HG03575 (cell line): ENCODE measurements at regions not wholly inside any gene's neighbourhood (a gene's known extent, or its start where the extent isn't known, plus 50 kb on each side); places are given as distances from the start of the nearest gene placed in this dataset.

Source experiments
- ATAC-seq: cut with Tn5 transposase; IDR thresholded peaks from one replicate; pipeline ENCODE4 v1.9.1; 2021; ENCODE audit not compliant: unreplicated experiment, insufficient number of reproducible peaks, low FRiP score; ENCODE audit errors: extremely low read depth

DNA sequence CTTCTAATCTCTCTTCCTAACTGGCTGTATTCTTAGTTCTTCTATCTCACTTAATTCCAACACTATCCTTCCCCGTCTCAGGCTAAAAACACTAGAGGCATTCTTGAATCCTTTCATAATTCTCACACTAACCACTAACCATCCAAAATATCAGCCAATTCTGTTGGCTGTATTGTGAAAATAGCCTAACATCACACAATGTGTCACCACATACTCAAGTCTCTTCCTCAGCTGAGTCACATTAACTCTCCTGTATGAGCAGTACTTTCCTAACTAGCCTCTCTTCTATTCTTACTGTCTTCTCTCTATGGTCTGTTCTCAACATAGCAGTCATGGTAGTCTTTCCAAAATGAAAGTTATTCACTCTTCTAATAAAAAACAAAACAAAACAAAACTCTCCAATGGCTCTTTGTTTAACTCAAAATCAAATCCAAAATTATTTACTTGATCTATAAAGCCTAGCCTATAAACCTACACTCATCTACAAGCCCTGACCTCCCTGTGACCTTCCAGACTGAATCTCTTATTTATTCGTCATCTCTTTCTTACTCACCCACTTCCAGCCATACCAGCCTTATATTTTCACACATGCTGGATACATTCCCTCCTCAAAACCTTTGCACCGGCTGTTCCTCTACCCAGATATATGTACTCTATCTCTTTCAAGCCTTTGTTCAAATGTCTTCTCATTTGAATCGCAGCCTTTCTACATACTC is 445.9 kb downstream of the TLL1 start:
- no peak for ATAC-seq

DNA sequence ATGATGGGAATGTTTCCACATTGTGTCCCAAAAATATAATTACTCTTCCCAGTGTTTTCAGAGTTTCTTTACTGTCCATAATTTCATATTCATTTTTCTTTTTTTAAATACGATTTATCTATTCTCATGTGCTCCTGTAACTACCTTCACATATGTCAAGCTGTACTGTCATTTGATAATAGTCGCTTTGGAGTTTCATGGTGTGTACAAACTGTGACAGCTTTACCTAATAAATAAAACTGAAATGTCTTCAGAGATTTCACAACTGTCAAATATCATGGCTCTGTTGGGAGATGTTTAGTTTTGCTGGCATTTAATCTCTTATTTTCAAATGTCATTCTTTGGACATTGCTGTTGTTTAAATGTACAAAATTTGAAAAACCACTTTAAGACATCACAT is 450.2 kb downstream of the TLL1 start:
- ATAC-seq = no peak

DNA sequence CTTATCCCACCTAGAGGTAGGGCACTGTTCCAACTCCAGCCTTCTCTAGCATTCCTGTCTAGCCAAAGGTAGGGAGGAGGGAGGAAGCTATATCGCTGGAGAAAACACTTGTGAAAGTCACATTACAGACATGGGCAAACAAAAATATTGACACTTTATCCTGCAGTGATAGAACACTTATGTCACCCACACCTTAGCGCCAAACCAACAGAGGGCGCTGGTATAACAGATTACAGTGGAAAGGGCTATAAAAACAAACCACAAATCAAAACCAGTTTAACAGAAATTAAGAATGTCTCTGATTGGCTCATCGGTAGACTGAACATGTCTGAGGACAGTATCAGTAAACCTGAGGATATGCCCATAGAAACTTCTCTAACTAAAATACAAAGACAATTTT is 451.3 kb downstream of the TLL1 start:
- ATAC-seq = no peak

DNA sequence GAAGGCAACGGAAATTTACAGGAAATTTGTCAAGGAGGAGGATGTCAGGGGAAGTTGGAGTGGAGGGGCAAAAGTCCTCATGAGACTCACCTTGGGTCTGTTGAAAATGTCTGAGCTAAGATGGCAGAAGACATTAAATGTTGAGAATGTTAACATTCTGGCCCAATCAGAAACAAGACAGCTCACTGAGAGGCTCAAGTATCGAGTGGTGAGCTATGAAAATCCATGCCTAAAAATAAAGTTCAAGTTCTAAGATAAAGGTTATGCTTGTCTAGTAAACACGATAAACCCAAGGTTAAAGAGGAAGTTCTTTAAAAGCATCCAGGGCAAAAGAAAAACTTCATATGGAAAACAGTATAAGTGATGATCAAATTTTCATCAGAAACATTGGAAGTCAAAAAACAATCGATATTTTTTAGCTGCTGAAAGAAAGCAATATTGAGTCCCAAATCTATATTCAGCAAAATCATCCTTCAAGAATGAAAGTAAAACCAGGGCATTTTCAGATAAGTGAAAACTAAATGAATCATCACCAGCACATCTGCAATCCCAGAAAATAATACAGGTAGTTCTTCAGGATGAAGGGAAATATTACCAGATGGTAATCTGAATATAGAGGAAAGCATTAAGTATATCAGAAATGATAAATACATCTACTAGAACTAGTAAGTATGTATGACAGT is 462.4 kb downstream of the TLL1 start:
- ATAC-seq = no peak

DNA sequence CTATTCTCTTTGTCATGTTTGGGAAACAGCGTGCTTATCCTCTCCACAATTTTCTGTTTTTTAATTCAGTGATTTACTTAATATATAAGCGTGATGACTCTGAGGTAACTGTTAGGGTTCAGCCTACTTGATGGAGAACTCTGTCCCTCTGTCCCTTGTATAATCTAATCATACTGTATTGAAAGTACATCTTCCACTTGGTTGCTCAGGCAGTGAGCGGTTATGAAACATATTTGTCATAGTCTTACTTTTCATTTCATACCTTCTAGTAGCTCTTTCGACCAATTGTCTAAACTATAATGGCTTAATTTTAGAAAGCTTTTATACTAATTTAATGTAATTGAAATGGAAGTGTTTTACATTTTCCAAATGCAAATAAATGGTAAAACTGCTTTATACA is 469.0 kb downstream of the TLL1 start:
- ATAC-seq = no peak

DNA sequence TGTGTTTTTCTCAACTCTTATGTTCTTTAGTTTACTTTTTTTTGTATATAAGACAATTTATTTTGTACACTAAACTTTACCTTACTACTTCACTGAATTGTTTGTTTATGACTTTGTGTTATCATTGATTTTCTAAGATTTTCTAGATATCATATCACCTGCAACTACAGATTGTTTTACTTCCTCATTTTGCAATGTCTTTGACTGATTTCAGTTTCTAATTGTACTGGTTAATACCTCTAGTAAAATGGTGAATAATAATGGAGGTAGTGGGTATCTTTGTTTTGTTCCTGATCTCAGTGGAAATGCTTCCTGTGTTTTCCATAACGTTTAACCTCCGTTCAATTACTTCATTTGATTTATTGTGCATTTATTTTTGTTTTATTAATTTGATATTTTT is 490.2 kb downstream of the TLL1 start:
- ATAC-seq = no peak

DNA sequence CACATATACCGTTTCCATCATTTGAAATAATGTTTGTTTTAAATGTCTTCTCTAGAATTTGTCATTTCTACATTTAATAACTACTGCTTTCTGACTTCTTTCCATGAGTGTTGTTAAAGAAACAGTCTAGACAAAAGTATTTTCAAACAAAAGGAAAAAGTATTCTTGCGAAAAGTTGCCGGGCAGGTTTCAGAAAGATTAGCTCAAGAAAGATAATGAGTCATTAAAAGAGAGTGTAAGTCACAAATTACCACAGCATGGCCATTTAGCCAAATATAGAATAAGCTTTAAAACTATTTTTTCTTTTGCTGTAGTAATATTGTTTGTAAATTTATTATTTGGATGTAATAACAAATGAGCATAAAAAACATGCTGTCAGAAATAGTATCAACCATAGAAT is 493.0 kb downstream of the TLL1 start:
- no peak for ATAC-seq

DNA sequence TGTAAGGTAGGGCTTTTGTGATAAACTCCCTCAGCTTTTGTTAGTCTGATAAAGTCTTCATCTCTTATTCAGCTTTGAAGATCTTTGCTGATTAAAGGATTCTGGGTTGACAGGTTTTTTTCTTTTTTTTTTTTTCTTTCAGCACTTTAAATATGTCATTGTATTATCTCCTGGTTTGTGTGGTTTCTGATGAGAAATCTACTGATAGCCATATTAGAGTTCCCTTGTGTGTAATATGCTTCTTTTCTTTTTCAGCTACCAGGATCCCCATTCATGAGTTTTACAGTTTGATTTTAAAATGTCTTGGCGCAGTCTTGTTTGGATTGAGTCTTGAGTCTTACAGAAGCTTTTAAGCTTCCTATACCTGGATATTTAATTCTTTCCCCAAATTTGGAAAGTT is 504.5 kb downstream of the TLL1 start:
- no peak for ATAC-seq

DNA sequence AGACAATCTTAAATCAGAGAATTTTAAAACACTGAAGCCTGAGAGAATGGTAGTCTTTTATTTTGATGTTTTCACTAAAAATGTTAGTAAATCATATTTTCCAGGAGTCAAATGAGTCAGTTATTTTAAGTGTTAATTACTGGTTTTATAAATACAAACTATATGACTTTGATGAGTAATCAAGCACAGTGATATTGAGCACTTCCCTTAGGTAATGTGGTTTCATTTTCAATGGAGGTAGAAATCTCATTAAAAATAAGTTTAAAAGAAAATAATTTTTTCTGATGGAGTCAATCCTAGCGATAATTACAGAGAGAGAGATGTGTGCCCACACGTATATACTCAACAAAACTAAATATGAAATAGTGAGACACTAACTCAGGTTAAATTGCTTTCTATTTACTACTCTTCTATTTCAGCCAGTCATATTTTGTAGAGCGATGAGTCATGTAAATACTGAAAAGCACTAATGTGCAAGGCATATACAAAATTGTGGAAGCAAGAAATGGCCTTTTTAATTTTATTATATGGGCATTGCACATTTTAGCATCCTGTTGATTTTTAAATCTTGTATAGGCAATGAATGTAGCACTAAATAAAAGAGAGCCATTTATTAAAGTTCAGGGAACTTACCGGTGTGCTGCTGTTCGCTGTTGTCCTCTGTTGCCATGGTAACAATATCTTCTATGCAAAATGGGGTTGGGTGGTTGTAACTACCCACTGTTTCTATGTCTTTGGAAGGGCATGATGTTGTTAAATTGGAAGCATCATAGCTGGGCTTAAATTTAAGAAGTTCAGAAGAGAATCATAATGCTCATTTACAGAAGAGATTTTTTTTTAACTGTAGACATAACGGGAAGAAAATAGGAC is 513.7 kb downstream of the TLL1 start:
- ATAC-seq = no peak

DNA sequence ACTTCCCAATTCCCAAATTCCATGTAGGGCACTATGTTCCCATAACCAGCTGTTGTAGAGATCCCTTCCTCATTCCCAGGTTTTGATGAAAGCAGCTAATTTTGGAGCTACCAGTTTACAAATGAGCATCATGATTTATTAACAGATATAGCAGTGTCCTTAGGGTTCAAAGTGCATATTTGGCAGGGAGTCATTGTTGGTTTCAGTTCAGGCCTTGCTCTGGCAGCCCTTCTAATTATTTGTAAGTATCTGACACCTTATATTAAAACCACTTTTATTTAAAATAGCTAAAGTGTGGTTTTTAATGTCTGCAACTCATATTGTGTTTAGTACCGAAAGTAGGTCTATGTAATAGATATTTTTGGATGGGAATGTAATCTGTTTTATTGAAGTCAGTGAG is 518.5 kb downstream of the TLL1 start:
- no peak for ATAC-seq

DNA sequence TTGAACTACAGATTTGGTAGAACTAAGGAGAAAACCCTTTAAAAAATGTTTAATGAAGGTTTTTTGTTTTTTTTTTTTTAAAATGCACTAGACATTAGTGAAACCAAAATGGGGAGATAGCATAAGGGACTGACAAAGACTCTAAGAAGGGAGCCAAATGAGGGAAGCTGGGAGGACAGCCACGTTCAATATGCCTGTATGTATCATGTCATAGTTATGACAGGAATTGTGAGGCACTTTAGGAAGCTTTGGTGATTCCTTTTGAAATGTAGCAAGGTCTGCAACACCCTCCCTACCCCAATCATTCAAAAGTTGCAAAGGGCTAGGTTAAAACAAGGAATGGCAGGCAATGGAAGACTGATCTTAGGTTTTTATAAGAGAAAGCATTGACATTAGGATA is 526.0 kb downstream of the TLL1 start:
- ATAC-seq = no peak

DNA sequence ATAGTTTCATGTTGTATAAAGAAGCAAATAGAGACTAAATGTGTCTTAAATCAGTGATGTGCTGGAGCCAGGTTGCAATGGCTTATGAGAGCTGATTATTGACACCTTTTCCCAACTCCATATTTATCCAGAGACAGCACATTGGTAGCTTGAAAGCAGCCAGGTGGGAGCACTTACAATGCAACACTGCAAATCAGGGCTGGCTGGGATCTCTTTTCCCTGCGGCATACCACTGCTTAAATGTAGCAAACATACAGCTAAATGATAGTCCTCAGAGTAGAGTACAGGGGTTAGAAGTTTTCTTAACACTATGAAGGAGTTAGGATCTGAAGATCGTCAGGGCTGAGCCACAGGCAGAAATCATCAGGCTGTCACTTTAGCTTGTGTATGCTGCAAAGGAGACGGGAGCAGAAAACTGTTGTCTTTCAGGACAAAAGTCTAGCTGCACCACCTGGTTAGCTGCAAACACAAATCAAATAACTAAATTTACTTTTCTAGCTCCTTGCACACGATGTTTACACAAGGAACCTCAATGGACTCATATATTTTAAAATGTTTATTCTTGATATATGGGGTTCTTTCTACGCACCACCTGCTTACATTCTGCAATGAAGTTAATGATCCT is 527.3 kb downstream of the TLL1 start:
- ATAC-seq = no peak

DNA sequence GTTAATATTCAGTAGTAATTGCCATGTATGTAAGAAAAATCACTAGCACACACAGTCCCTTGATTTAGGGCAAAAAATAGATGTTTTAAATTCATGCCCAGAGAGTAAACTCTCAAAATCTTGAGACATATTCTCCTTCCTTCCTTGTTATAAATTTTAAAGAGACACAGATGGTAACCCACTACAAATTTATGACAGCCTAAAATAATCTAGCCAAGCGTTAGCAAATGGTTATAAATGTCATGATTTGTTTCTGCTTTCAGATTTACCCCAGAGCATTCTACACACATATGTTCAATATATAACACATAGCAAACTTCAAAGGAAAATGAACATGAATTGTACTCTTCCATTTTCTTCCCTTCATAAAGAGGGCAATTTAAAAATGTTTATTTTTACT is 540.3 kb downstream of the TLL1 start:
- no peak for ATAC-seq

DNA sequence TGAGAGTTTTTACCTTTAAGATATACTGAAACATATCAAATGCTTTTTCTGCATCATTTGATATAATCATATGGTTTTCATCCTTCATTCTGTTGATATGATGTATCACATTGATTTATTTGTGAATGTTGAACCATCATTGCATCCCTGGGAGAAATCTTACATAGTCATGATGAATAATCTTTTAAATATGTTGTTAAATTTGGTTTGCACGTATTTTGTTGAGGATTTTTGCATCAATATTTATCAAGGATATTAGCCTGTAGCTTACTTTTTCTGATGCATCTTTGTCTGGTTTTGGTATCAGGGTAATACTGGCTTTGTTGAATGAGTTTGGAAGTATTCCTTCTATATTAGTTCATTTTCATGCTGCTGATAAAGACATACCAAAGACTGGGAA is 541.4 kb downstream of the TLL1 start:
- no peak for ATAC-seq

DNA sequence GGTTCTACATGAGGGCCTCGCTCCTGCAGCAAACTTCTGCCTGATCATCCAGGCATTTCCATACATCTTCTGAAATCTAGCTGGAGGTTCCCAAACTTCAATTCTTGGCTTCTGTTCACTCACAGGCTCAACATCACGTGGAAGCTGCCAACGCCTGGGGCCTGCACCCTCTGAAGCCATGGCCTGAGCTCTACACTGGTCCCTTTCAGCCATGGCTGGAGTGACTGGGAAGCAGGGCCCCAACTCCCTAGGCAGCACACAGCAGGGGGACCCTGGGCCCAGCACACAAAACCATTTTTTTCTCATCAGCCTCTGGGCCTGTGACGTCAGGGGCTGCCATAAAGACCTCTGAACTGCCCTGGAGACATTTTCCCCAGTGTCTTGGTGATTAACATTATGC is 542.7 kb downstream of the TLL1 start:
- ATAC-seq = no peak

DNA sequence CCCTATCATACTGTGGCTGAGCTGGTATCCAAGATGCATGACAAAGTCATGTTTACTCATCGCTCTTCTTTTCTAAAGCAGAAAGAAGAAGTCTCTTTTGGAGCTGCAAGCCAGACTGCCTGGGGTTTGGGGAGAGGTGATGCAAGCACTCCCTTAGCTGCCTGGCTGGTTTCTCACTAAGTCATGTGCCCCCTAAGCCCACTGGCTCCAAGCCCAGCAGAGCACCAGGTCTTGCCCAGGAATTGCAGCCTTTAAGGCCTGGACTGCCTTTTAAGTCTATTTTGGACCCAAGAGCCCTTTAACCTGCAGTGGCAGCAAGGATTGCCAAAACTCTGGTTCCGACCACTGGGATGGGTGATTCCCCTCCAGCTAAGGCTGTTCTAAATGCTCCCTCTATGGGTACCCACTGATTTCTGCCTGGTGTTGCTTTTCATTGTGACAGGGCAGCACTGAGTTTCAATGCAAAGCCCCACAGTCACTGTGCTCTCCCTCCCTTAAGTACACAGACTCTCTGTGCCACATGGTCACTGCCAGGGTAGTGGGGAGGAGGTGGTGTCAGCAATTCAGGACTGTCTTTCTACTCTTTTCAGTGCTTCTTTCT is 548.6 kb downstream of the TLL1 start:
- no peak for ATAC-seq

DNA sequence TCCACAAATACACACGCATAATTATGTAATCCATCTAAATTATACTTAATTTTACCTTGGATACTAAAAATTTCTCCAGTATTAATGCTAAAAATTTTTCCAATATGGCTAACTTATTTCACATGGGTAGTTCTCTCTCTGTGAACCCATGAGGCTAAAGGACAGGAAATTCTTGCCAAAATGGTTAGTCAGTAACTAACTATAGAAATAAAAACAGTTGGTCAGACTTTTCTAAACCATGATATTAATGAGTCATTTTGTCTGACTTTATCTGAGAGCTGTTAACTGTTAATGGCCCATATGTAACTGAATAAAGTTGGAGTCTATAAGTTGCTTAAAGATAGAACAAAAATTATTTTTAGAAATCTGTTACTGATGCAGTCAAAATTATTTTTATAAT is 549.4 kb downstream of the TLL1 start:
- no peak for ATAC-seq

DNA sequence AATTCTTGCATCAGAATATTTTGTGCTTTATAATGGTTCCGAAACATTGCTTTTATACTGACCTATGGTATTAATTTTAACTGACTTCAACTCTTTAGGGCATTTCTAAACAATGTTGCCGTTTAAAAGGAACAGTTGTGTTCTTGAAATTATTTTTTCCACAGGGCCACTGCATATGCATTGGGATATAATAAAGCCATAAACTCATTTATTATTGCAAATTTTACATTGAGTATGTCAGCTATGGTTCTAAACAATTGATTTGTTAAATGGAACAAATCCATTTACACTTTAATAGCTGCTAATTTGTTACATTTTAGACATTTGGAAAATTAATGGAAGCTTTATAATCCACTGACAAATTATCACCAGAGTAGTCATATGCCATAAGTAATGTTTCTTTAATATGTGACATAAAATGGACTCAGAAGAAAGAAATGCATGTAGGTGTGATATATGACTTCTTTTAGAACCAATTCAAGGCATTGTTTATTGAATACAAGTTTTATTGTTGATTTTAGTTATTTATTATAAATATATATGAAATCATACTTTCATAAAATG is 553.3 kb downstream of the TLL1 start:
- ATAC-seq = no peak

DNA sequence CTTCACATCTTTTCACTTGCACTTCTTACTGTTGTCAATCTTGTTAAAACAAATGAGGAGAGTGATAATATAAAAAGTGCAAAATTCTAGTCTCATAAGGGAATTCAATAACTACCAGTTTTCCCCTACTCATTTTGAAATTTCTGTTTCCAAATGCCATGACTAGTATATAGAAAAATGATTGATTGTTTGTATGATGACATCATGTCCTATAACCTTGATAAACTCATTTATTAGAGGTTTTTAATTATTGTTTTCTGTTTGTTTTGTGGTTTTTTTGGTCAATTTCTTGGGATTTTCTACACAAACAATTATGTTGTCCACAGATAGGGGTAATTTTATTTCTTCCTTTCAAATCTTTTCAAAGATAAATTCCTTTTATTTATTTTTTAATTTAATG is 559.1 kb downstream of the TLL1 start:
- ATAC-seq = no peak
